NCI-H345 treated with DMSO at 0.1 percent for 48 hours (cell line): ENCODE measurements at regions not wholly inside any gene's neighbourhood (a gene's known extent, or its start where the extent isn't known, plus 50 kb on each side); places are given as distances from the start of the nearest gene placed in this dataset.

Experiments used
- DNase-seq: peaks from one replicate; lab custom pipeline; 2025; ENCODE audit not compliant: unreplicated experiment; lab: John Stamatoyannopoulos, UW

- DNase-seq, result no peak
These were observed 495.4 kb downstream of the LMO7 start for GRCh38 chr13:76131551-76131950.

- DNase-seq, result no peak
These were observed 493.3 kb downstream of the LMO7 start for GRCh38 chr13:76129305-76130000.

GRCh38 chr13:76127922-76128321, 491.8 kb downstream of the LMO7 start:
- no peak for DNase-seq

GRCh38 chr13:76123548-76123947, 487.4 kb downstream of the LMO7 start:
- no peak for DNase-seq

- no peak for DNase-seq
These were observed 480.7 kb downstream of the LMO7 start for GRCh38 chr13:76116751-76117360.

GRCh38 chr13:76106763-76107162, 470.6 kb downstream of the LMO7 start:
- DNase-seq, result no peak

- no peak for DNase-seq
These were observed 458.5 kb downstream of the LMO7 start for GRCh38 chr13:76094645-76095044.

- no peak for DNase-seq
These were observed 454.9 kb downstream of the LMO7 start for GRCh38 chr13:76091076-76091475.

- DNase-seq, result no peak
These were observed 450.6 kb downstream of the LMO7 start for GRCh38 chr13:76086729-76087128.

- no peak for DNase-seq
These were observed 431.7 kb downstream of the LMO7 start for GRCh38 chr13:76067850-76068249.

- no peak for DNase-seq
These were observed 417.1 kb downstream of the LMO7 start for GRCh38 chr13:76053181-76053580.

GRCh38 chr13:76049376-76049746, 413.2 kb downstream of the LMO7 start:
- DNase-seq, result no peak

GRCh38 chr13:76048675-76049375, 412.7 kb downstream of the LMO7 start:
- DNase-seq, result no peak

GRCh38 chr13:76048131-76048530, 412.0 kb downstream of the LMO7 start:
- DNase-seq, result no peak

- DNase-seq, result peak; percentile 30
These were observed 407.7 kb downstream of the LMO7 start for GRCh38 chr13:76043874-76044273.

- no peak for DNase-seq
These were observed 403.0 kb downstream of the LMO7 start for GRCh38 chr13:76038920-76039716.

GRCh38 chr13:76036176-76036575, 400.0 kb downstream of the LMO7 start:
- no peak for DNase-seq

- no peak for DNase-seq
These were observed 399.6 kb downstream of the LMO7 start for GRCh38 chr13:76035711-76036110.

GRCh38 chr13:76029706-76030105, 393.6 kb downstream of the LMO7 start:
- DNase-seq, result no peak

- DNase-seq, result no peak
These were observed 393.0 kb downstream of the LMO7 start for GRCh38 chr13:76029088-76029487.

- no peak for DNase-seq
These were observed 391.0 kb downstream of the LMO7 start for GRCh38 chr13:76027131-76027530.

- DNase-seq, result no peak
These were observed 389.3 kb downstream of the LMO7 start for GRCh38 chr13:76025392-76025791.
